Keratinocyte (primary cell): ENCODE measurements at regions not wholly inside any gene's neighbourhood (a gene's known extent, or its start where the extent isn't known, plus 50 kb on each side); places are given as distances from the start of the nearest gene placed in this dataset.

Experiments used
- DNase-seq: peaks from one replicate; pipeline ENCODE4 v3.0.0-alpha.2; 2011; ENCODE audit warnings: low read depth, missing footprints, low spot score
- FAIRE-seq: peaks from 2 replicates; lab custom pipeline; 2011; peaks lifted over from hg19 to GRCh38; lab: Jason Lieb, UNC
- H2AFZ ChIP-seq: 2 replicates; pipeline ENCODE4 v1.6.0; 2012; ENCODE audit warnings: low read length, control low read depth, inconsistent platforms; ENCODE audit not compliant: control insufficient read depth
- H3K27ac ChIP-seq: 2 replicates; pipeline ENCODE4 v1.5.1; 2011; ENCODE audit warnings: low read length; ENCODE audit not compliant: control insufficient read depth, insufficient read depth
- H3K27me3 ChIP-seq: 3 replicates; pipeline ENCODE4 v1.6.0; 2011; ENCODE audit warnings: low read length; ENCODE audit not compliant: control insufficient read depth, insufficient read depth; ENCODE audit errors: extremely low read depth
- H3K36me3 ChIP-seq, 2 experiments: 2 replicates in 1 of 2; 3 replicates in 1 of 2; pipeline ENCODE4 v1.5.1; 2011; ENCODE audit warnings: low read length in 2 of 2, mild to moderate bottlenecking in 1 of 2; ENCODE audit not compliant: control insufficient read depth in 2 of 2, insufficient read depth in 2 of 2; ENCODE audit errors: extremely low read depth in 1 of 2
- H3K4me1 ChIP-seq: 3 replicates; pipeline ENCODE4 v1.5.1; 2011; ENCODE audit warnings: low read length; ENCODE audit not compliant: control insufficient read depth, insufficient read depth; ENCODE audit errors: extremely low read depth
- H3K4me2 ChIP-seq: 3 replicates; pipeline ENCODE4 v1.6.0; 2011; ENCODE audit warnings: low read depth, low read length; ENCODE audit not compliant: control insufficient read depth, insufficient read depth; ENCODE audit errors: extremely low read depth
- H3K4me3 ChIP-seq, 3 experiments: fragments of 200-600 bp in 1 of 3; sonication (generic) in 1 of 3; 2 replicates in 2 of 3; 3 replicates in 1 of 3; pipeline ENCODE4 v1.5.1; 2011 to 2016; ENCODE audit warnings: low read length in 3 of 3, mild to moderate bottlenecking in 3 of 3, control low read depth in 2 of 3, inconsistent platforms in 1 of 3, low read depth in 1 of 3, mixed read lengths in 1 of 3, mixed run types in 1 of 3, moderate library complexity in 1 of 3; ENCODE audit not compliant: control insufficient read depth in 2 of 3, insufficient read depth in 2 of 3; ENCODE audit errors: extremely low read depth in 1 of 3
- H3K79me2 ChIP-seq: 2 replicates; pipeline ENCODE4 v1.6.0; 2012; ENCODE audit warnings: low read length; ENCODE audit not compliant: control insufficient read depth, insufficient read depth
- H3K9ac ChIP-seq: 3 replicates; pipeline ENCODE4 v1.6.0; 2011; ENCODE audit warnings: low read length; ENCODE audit not compliant: control insufficient read depth, insufficient read depth; ENCODE audit errors: extremely low read depth
- H3K9me1 ChIP-seq: 3 replicates; pipeline ENCODE4 v1.6.0; 2011; ENCODE audit warnings: low read length; ENCODE audit not compliant: control insufficient read depth, insufficient read depth; ENCODE audit errors: extremely low read depth
- H3K9me3 ChIP-seq: 2 replicates; pipeline ENCODE4 v1.5.1; 2012; ENCODE audit warnings: low read depth, low read length; ENCODE audit not compliant: control insufficient read depth
- H4K20me1 ChIP-seq: 3 replicates; pipeline ENCODE4 v1.6.0; 2011; ENCODE audit warnings: low read length; ENCODE audit not compliant: control insufficient read depth, insufficient read depth; ENCODE audit errors: extremely low read depth
- EZH2 ChIP-seq: IDR thresholded peaks from one replicate; pipeline ENCODE4 v1.6.1; 2012; ENCODE audit warnings: inconsistent platforms, mild to moderate bottlenecking, low read length, moderate library complexity
- dilution Hi-C: fragments of 300-500 bp; cut with MboI; formaldehyde crosslinking; loops from one replicate; pipeline ENCODE4 v1.7.0; 2020; ENCODE audit warnings: low sequenced_read_pairs; ENCODE audit not compliant: extremely low pct_ligation_motif_present
- TF ChIP-seq, protein P1 (sequence below), 3 experiments: IDR thresholded peaks in 1 of 3; conservative IDR thresholded peaks in 1 of 3; optimal IDR thresholded peaks in 1 of 3; 2 replicates in 2 of 3; 3 replicates in 1 of 3; pipeline versions ENCODE3 to v1.5.1; 2011; ENCODE audit warnings: low read length in 3 of 3, mild to moderate bottlenecking in 3 of 3, moderate library complexity in 2 of 3, control low read depth in 1 of 3, inconsistent platforms in 1 of 3; ENCODE audit not compliant: insufficient read depth in 2 of 3; ENCODE audit errors: extremely low read depth in 1 of 3

DNA sequence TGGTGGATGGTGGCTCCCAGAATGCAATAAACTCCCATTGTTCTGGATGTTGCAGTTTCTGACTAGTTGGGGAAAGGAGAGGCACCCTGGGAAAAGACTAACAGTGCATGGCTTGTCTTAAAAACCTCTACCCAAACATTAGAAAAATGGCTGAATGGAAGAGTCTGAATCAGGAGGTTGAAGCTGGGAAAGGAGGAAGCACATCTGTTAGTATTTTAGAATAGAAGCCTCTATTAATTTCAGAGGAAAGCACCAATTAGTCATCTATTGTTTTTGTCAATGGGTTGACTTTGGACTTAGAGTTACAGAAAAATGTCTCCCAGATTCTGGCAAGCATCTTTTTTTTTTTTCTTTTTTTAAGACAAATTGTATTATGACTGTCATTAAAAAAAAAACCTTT is 56.1 kb upstream of the ELMO1 start:
- H3K4me3 ChIP-seq, result no peak overlapping the region
- H3K27me3 ChIP-seq, result no peaks in the 10 kb centered on the region
- H3K27ac ChIP-seq, result no peak overlapping the region
- TF ChIP-seq, protein P1, sequence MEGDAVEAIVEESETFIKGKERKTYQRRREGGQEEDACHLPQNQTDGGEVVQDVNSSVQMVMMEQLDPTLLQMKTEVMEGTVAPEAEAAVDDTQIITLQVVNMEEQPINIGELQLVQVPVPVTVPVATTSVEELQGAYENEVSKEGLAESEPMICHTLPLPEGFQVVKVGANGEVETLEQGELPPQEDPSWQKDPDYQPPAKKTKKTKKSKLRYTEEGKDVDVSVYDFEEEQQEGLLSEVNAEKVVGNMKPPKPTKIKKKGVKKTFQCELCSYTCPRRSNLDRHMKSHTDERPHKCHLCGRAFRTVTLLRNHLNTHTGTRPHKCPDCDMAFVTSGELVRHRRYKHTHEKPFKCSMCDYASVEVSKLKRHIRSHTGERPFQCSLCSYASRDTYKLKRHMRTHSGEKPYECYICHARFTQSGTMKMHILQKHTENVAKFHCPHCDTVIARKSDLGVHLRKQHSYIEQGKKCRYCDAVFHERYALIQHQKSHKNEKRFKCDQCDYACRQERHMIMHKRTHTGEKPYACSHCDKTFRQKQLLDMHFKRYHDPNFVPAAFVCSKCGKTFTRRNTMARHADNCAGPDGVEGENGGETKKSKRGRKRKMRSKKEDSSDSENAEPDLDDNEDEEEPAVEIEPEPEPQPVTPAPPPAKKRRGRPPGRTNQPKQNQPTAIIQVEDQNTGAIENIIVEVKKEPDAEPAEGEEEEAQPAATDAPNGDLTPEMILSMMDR (optimal IDR thresholded peaks at IDR 0.05 in 1 of 3, IDR thresholded peaks at IDR 0.05 in 1 of 3, conservative IDR thresholded peaks at IDR 0.05 in 1 of 3; ENCODE audit: extremely low read depth in 1 of 3, insufficient read depth in 2 of 3, low read length in 3 of 3), result no peak
- TF ChIP-seq EZH2, result no peak
- no peaks in the 10 kb centered on the region for H4K20me1 ChIP-seq
- DNase-seq (no peak), FAIRE-seq (no peak)
- H3K4me1 ChIP-seq, result no peaks in the 10 kb centered on the region
- no peak overlapping the region for H3K9ac ChIP-seq
- no peak overlapping the region for H2AFZ ChIP-seq
- H3K9me1 ChIP-seq, result no peaks in the 10 kb centered on the region
- no peak overlapping the region for H3K4me2 ChIP-seq
- no peaks in the 10 kb centered on the region for H3K9me3 ChIP-seq
- no peaks in the 10 kb centered on the region for H3K79me2 ChIP-seq
- no peaks in the 10 kb centered on the region for H3K36me3 ChIP-seq
- dilution Hi-C loops, result no loop called here

DNA sequence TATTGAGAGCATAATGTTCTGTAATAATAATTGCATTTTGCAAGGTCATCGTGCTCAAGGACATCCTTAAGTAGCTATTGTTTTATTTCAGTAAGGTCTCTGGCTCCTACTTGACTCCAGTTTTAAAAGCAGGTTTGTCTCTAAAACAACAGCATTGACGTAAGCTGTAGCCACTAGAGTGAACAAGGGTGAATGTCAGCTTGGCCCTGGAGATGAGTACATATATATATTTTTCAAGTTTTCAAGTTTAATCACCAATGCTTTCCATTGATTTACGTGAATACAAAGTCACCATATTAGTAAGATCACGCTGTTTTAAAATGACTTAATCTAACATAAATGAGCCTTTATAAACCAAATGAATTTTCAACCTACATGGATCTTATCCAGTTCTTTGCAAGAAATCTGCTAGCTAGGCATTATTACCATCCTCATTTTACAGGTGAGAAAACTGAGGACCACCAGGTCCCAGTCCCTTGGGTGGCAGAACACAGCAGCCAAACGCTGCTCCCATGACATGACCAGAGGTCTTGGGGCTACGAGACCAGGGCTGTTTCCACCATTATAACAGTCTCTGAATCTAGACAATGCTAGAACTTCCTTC is 57.2 kb upstream of the ELMO1 start:
- Histone ChIP-seq H3K4me2 (no peak overlapping the region), H3K9ac (no peak overlapping the region), H2AFZ (no peak overlapping the region), H3K27ac (no peak overlapping the region), H3K4me3 (no peak overlapping the region), H3K79me2 (no peaks in the 10 kb centered on the region), H4K20me1 (no peaks in the 10 kb centered on the region), H3K9me3 (no peaks in the 10 kb centered on the region), H3K27me3 (no peaks in the 10 kb centered on the region), H3K9me1 (no peaks in the 10 kb centered on the region), H3K36me3 (no peaks in the 10 kb centered on the region), H3K4me1 (no peaks in the 10 kb centered on the region)
- TF ChIP-seq EZH2, result no peak
- TF ChIP-seq, protein P1 (optimal IDR thresholded peaks at IDR 0.05 in 1 of 3, IDR thresholded peaks at IDR 0.05 in 1 of 3, conservative IDR thresholded peaks at IDR 0.05 in 1 of 3; ENCODE audit: extremely low read depth in 1 of 3, insufficient read depth in 2 of 3, low read length in 3 of 3), result no peak
- dilution Hi-C loops, result no loop called here
- DNase-seq, result no peak
- FAIRE-seq, result no peak
